Natural killer cell (primary cell): ENCODE measurements at regions not wholly inside any gene's neighbourhood (a gene's known extent, or its start where the extent isn't known, plus 50 kb on each side); places are given as distances from the start of the nearest gene placed in this dataset.
"Not testable (repeated sequence)": the region's sequence is repeated elsewhere in the genome, so short reads cannot be mapped to it uniquely, and the experiment has no call there.

ENCODE experiments used
- ATAC-seq, 3 donors: fragments of 150-1000 bp in 2 of 3; fragments of 200-7000 bp in 1 of 3; cut with Tn5 transposase; 1 replicate in 1 of 3; 2 replicates in 2 of 3; pipeline ENCODE4 v1.10.0; 2021; ENCODE audit warnings: mild to moderate bottlenecking in 2 of 3, moderate library complexity in 2 of 3
- DNase-seq, 2 donors: peaks; one replicate each; pipeline versions ENCODE4 v3.0.0 to v3.0.0-alpha.2; 2013 to 2021; ENCODE audit warnings: mixed read lengths in 1 of 2
- H3K27ac ChIP-seq: one replicate; pipeline ENCODE4 v1.5.1; 2013; ENCODE audit warnings: mild to moderate bottlenecking, low read length
- H3K27me3 ChIP-seq: one replicate; pipeline ENCODE4 v1.6.1; 2013; ENCODE audit warnings: low read length; ENCODE audit not compliant: control insufficient read depth, insufficient read depth
- H3K36me3 ChIP-seq: one replicate; pipeline ENCODE4 v1.6.1; 2013; ENCODE audit warnings: low read length; ENCODE audit not compliant: control insufficient read depth, insufficient read depth
- H3K4me1 ChIP-seq: one replicate; pipeline ENCODE4 v1.6.1; 2013; ENCODE audit warnings: low read length; ENCODE audit not compliant: control insufficient read depth, insufficient read depth
- H3K4me3 ChIP-seq: one replicate; pipeline ENCODE4 v1.5.1; 2013; ENCODE audit warnings: low read length
- H3K9me3 ChIP-seq: one replicate; pipeline ENCODE4 v1.6.1; 2013; ENCODE audit warnings: low read length; ENCODE audit not compliant: control insufficient read depth, insufficient read depth
- H3K27ac Mint-ChIP-seq, 2 donors: one replicate each; pipeline ENCODE4 v1.8.0; 2022; ENCODE audit warnings: mild to moderate bottlenecking in 2 of 2, mixed read lengths in 2 of 2, moderate library complexity in 1 of 2
- H3K27me3 Mint-ChIP-seq, 2 donors: one replicate each; pipeline ENCODE4 v1.8.0; 2022; ENCODE audit warnings: low read depth in 2 of 2, mixed read lengths in 2 of 2
- H3K36me3 Mint-ChIP-seq: one replicate; pipeline ENCODE4 v1.8.0; 2022; ENCODE audit warnings: mixed read lengths
- H3K4me1 Mint-ChIP-seq, 2 donors: one replicate each; pipeline ENCODE4 v1.8.0; 2022; ENCODE audit warnings: mixed read lengths in 2 of 2
- H3K4me3 Mint-ChIP-seq: one replicate; pipeline ENCODE4 v1.8.0; 2022; ENCODE audit warnings: mild to moderate bottlenecking, moderate library complexity, mixed read lengths
- H3K9me3 Mint-ChIP-seq, 2 donors: one replicate each; pipeline ENCODE4 v1.8.0; 2022; ENCODE audit warnings: mixed read lengths in 2 of 2
- CTCF ChIP-seq: fragments of 200-600 bp; IDR thresholded peaks from one replicate; pipeline ENCODE4 v1.8.0; 2022; ENCODE audit warnings: antibody characterized with exemption
- WGBS: methylation state at CpG from one replicate; pipeline ENCODE4 v1.1.7; 2013; ENCODE audit warnings: missing lambda C conversion rate; ENCODE audit not compliant: insufficient coverage; 5-methylcytosine and 5-hydroxymethylcytosine counted together
- intact Hi-C: fragments of 100-400 bp; cut with micrococcal nuclease; formaldehyde crosslinking; loops from one replicate; pipeline ENCODE4 v1.14.2; 2022

GRCh38 chr4:69376450-69376849 is 96.2 kb downstream of the UGT2B28 start:
- no peaks in the 10 kb centered on the region for H3K27me3 Mint-ChIP-seq
- no peaks in the 10 kb centered on the region for H3K4me1 Mint-ChIP-seq
- intact Hi-C loops = no loop called here
- H3K4me3 Mint-ChIP-seq = no peak overlapping the region
- ATAC-seq (no peak), DNase-seq (no peak)
- H3K36me3 Mint-ChIP-seq = peaks cover 4% of the 10 kb centered on the region
- H3K9me3 Mint-ChIP-seq = peaks cover 4 to 16% of the 10 kb centered on the region in 2 donors
- H3K9me3 ChIP-seq = peaks cover 3% of the 10 kb centered on the region
- H3K27ac Mint-ChIP-seq = no peak overlapping the region
- WGBS = 91% methylated on average over 12 of the region's 12 CpGs
- no peaks in the 10 kb centered on the region for H3K27me3 ChIP-seq
- no peak overlapping the region for H3K27ac ChIP-seq
- H3K36me3 ChIP-seq = no peaks in the 10 kb centered on the region
- H3K4me3 ChIP-seq = no peak overlapping the region
- H3K4me1 ChIP-seq = no peaks in the 10 kb centered on the region
- TF ChIP-seq CTCF = no peak

- intact Hi-C loops = no loop called here
- no peaks in the 10 kb centered on the region for H3K4me1 ChIP-seq
- TF ChIP-seq CTCF = no peak
- no peak overlapping the region for H3K27ac ChIP-seq
- peaks cover 10% of the 10 kb centered on the region for H3K36me3 Mint-ChIP-seq
- H3K4me1 Mint-ChIP-seq = no peaks in the 10 kb centered on the region
- no peaks in the 10 kb centered on the region for H3K36me3 ChIP-seq
- peaks cover 6 to 24% of the 10 kb centered on the region in 2 donors for H3K9me3 Mint-ChIP-seq
- 90% methylated on average over 7 of the region's 7 CpGs for WGBS
- no peak overlapping the region for H3K4me3 ChIP-seq
- ATAC-seq = no peak
- H3K27ac Mint-ChIP-seq = no peak overlapping the region
- peaks cover 3% of the 10 kb centered on the region for H3K9me3 ChIP-seq
- no peak overlapping the region for H3K4me3 Mint-ChIP-seq
- no peaks in the 10 kb centered on the region for H3K27me3 ChIP-seq
- no peaks in the 10 kb centered on the region for H3K27me3 Mint-ChIP-seq
- no peak for DNase-seq
Observed at GRCh38 chr4:69377562-69377961, 97.3 kb downstream of the UGT2B28 start.

DNA sequence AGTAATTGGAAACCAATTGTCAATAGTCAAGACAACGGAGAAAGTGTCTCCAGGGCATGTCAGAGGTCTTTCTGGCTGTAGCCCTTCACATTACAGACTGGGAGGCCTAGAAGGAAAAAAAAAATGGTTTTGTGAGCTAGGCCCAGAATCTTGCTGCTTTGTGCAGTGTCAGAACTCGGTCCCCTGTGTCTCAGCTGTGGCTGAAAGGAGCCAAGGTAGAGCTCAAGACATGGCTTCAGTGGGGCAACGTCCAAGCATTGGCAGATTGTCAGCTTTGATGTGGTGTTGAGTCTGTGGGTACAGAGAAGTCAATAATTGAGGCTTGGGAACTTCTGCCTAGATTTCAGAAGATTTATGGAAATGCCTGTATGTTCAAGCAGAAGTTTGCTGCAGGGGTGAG is 103.0 kb downstream of the UGT2B28 start:
- Mint-ChIP-seq H3K4me1 (no peaks in the 10 kb centered on the region), H3K36me3 (peaks cover 10% of the 10 kb centered on the region), H3K9me3 (peaks cover 4 to 27% of the 10 kb centered on the region in 2 donors), H3K4me3 (no peak overlapping the region), H3K27ac (no peak overlapping the region), H3K27me3 (no peaks in the 10 kb centered on the region)
- DNase-seq (no peak), ATAC-seq (no peak)
- Histone ChIP-seq H3K9me3 (peaks cover 7% of the 10 kb centered on the region), H3K36me3 (no peaks in the 10 kb centered on the region), H3K27me3 (no peaks in the 10 kb centered on the region), H3K4me1 (no peaks in the 10 kb centered on the region), H3K27ac (no peak overlapping the region), H3K4me3 (no peak overlapping the region)
- intact Hi-C loops = no loop called here
- WGBS = 45% methylated on average over 3 of the region's 3 CpGs
- TF ChIP-seq CTCF = no peak

GRCh38 chr4:69389111-69389510 is 106.6 kb downstream of the UGT2B4 start:
- H3K27me3 Mint-ChIP-seq, ATAC-seq, H3K36me3 ChIP-seq, H3K27me3 ChIP-seq, H3K9me3 Mint-ChIP-seq, DNase-seq, H3K4me3 Mint-ChIP-seq, H3K36me3 Mint-ChIP-seq, H3K27ac ChIP-seq, H3K4me1 Mint-ChIP-seq, H3K27ac Mint-ChIP-seq, H3K4me1 ChIP-seq, H3K4me3 ChIP-seq, H3K9me3 ChIP-seq, intact Hi-C loops: not testable (repeated sequence)
- WGBS = 74% methylated on average over 3 of the region's 4 CpGs
